ENCODE measurements at regions not wholly inside any gene's neighbourhood (a gene's known extent, or its start where the extent isn't known, plus 50 kb on each side); places are given as distances from the start of the nearest gene placed in this dataset.
"Not testable (repeated sequence)": the region's sequence is repeated elsewhere in the genome, so short reads cannot be mapped to it uniquely, and the experiment has no call there.

- DNase-seq = not testable (repeated sequence)
Observed at GRCh38 chr16:29274055-29275035, 132.2 kb downstream of the NPIPB11 start.

GRCh38 chr16:29273298-29274054 is 133.0 kb downstream of the NPIPB11 start:
- DNase-seq = not testable (repeated sequence)

GRCh38 chr16:29271721-29272675 is 134.5 kb downstream of the NPIPB11 start:
- DNase-seq = not testable (repeated sequence)

- DNase-seq = not testable (repeated sequence)
Observed at GRCh38 chr16:29270923-29271322, 135.6 kb downstream of the NPIPB11 start.

GRCh38 chr16:29270033-29270432 is 136.5 kb downstream of the NPIPB11 start:
- not testable (repeated sequence) for DNase-seq

GRCh38 chr16:29269192-29269811 is 137.2 kb downstream of the NPIPB11 start:
- DNase-seq = not testable (repeated sequence)

- not testable (repeated sequence) for DNase-seq
Observed at GRCh38 chr16:29268785-29269191, 137.7 kb downstream of the NPIPB11 start.

- not testable (repeated sequence) for DNase-seq
Observed at GRCh38 chr16:29268348-29268747, 138.2 kb downstream of the NPIPB11 start.

GRCh38 chr16:29267891-29268290 is 138.6 kb downstream of the NPIPB11 start:
- DNase-seq = not testable (repeated sequence)

- DNase-seq = not testable (repeated sequence)
Observed at GRCh38 chr16:29267055-29267619, 139.4 kb downstream of the NPIPB11 start.

- DNase-seq = not testable (repeated sequence)
Observed at GRCh38 chr16:29266612-29267011, 139.9 kb downstream of the NPIPB11 start.

- not testable (repeated sequence) for DNase-seq
Observed at GRCh38 chr16:29265255-29265853, 141.2 kb downstream of the NPIPB11 start.

- DNase-seq = not testable (repeated sequence)
Observed at GRCh38 chr16:29264080-29264837, 142.3 kb downstream of the NPIPB11 start.

GRCh38 chr16:29262725-29263124 is 143.8 kb downstream of the NPIPB11 start:
- not testable (repeated sequence) for DNase-seq

- not testable (repeated sequence) for DNase-seq
Observed at GRCh38 chr16:29261427-29262248, 144.9 kb downstream of the NPIPB11 start.

GRCh38 chr16:29260683-29261426 is 145.7 kb downstream of the NPIPB11 start:
- not testable (repeated sequence) for DNase-seq

- DNase-seq = not testable (repeated sequence)
Observed at GRCh38 chr16:29259635-29260457, 146.7 kb downstream of the NPIPB11 start.

Data from stimulated activated naive CD4-positive, alpha-beta T cell (primary cell).